H9 (cell line): ENCODE measurements at regions not wholly inside any gene's neighbourhood (a gene's known extent, or its start where the extent isn't known, plus 50 kb on each side); places are given as distances from the start of the nearest gene placed in this dataset.

Experiments
- DNase-seq: peaks from one replicate; pipeline ENCODE4 v3.0.0-alpha.2; 2017
- H2AFZ ChIP-seq: one replicate; pipeline ENCODE4 v1.6.1; 2013; ENCODE audit warnings: mild to moderate bottlenecking, low read length, control low read depth, moderate library complexity
- H2AK5ac ChIP-seq: 2 replicates; pipeline ENCODE4 v1.6.1; 2013; ENCODE audit warnings: low read length, control low read depth, mixed read lengths; ENCODE audit not compliant: insufficient read length
- H2BK120ac ChIP-seq: one replicate; pipeline ENCODE4 v1.6.1; 2013; ENCODE audit warnings: low read depth, mild to moderate bottlenecking, low read length, control low read depth, inconsistent platforms; ENCODE audit not compliant: poor library complexity, severe bottlenecking
- H2BK12ac ChIP-seq: 2 replicates; pipeline ENCODE4 v1.6.1; 2013; ENCODE audit warnings: low read length, control low read depth, mixed read lengths, low read depth; ENCODE audit not compliant: insufficient read length
- H2BK15ac ChIP-seq: 2 replicates; pipeline ENCODE4 v1.6.1; 2013; ENCODE audit warnings: low read depth, low read length, control low read depth
- H2BK20ac ChIP-seq: one replicate; pipeline ENCODE4 v1.6.1; 2013; ENCODE audit warnings: low read depth, mild to moderate bottlenecking, low read length, control low read depth, inconsistent platforms; ENCODE audit not compliant: poor library complexity, severe bottlenecking
- H2BK5ac ChIP-seq: 2 replicates; pipeline ENCODE4 v1.6.1; 2013; ENCODE audit warnings: low read length, control low read depth, mixed read lengths; ENCODE audit not compliant: insufficient read length
- H3K14ac ChIP-seq: 2 replicates; pipeline ENCODE4 v1.6.1; 2013; ENCODE audit warnings: low read length, control low read depth; ENCODE audit not compliant: insufficient read depth
- H3K18ac ChIP-seq: 2 replicates; pipeline ENCODE4 v1.6.1; 2013; ENCODE audit warnings: low read depth, mild to moderate bottlenecking, mixed read lengths, low read length, control low read depth; ENCODE audit not compliant: insufficient read length
- H3K23ac ChIP-seq: 2 replicates; pipeline ENCODE4 v1.6.1; 2013; ENCODE audit warnings: low read length, control low read depth, mixed read lengths, low read depth; ENCODE audit not compliant: insufficient read length
- H3K23me2 ChIP-seq: 2 replicates; pipeline ENCODE4 v1.6.1; 2013; ENCODE audit warnings: low read depth, mild to moderate bottlenecking, mixed read lengths, low read length, control low read depth; ENCODE audit not compliant: insufficient read length, poor library complexity, severe bottlenecking
- H3K27ac ChIP-seq: 2 replicates; pipeline ENCODE4 v1.5.1; 2013; ENCODE audit warnings: low read length, control low read depth, mixed read lengths, low read depth; ENCODE audit not compliant: insufficient read length
- H3K27me3 ChIP-seq: 2 replicates; pipeline ENCODE4 v1.6.1; 2013; ENCODE audit warnings: low read length, control low read depth, inconsistent platforms; ENCODE audit not compliant: insufficient read depth
- H3K4ac ChIP-seq: 2 replicates; pipeline ENCODE4 v1.6.1; 2013; ENCODE audit warnings: low read depth, mild to moderate bottlenecking, control low read depth, inconsistent platforms, low read length, moderate library complexity
- H3K4me1 ChIP-seq: 2 replicates; pipeline ENCODE4 v1.6.1; 2013; ENCODE audit warnings: low read length, control low read depth, inconsistent platforms; ENCODE audit not compliant: insufficient read depth
- H3K4me2 ChIP-seq: 2 replicates; pipeline ENCODE4 v1.6.1; 2013; ENCODE audit warnings: low read length, control low read depth, mixed read lengths; ENCODE audit not compliant: insufficient read length, insufficient read depth
- H3K56ac ChIP-seq: 2 replicates; pipeline ENCODE4 v1.6.1; 2013; ENCODE audit warnings: low read depth, mild to moderate bottlenecking, mixed read lengths, low read length, control low read depth; ENCODE audit not compliant: insufficient read length
- H3K79me1 ChIP-seq: 2 replicates; pipeline ENCODE4 v1.6.1; 2013; ENCODE audit warnings: low read depth, mild to moderate bottlenecking, moderate library complexity, low read length, control low read depth, inconsistent platforms; ENCODE audit not compliant: insufficient read depth, poor library complexity, severe bottlenecking
- H3K79me2 ChIP-seq: 2 replicates; pipeline ENCODE4 v1.6.1; 2013; ENCODE audit warnings: low read length, control low read depth, inconsistent platforms; ENCODE audit not compliant: insufficient read depth
- H3K9ac ChIP-seq: 2 replicates; pipeline ENCODE4 v1.6.1; 2013; ENCODE audit warnings: low read length, control low read depth, mixed read lengths; ENCODE audit not compliant: insufficient read length; ENCODE audit errors: extremely low read depth
- H3K9me3 ChIP-seq: one replicate; pipeline ENCODE4 v1.6.1; 2013; ENCODE audit warnings: low read depth, low read length, inconsistent platforms; ENCODE audit not compliant: control insufficient read depth
- H3T11ph ChIP-seq: one replicate; pipeline ENCODE4 v1.6.1; 2013; ENCODE audit warnings: mild to moderate bottlenecking, low read length, control low read depth, inconsistent platforms
- H4K20me1 ChIP-seq: one replicate; pipeline ENCODE4 v1.6.1; 2013; ENCODE audit not compliant: control insufficient read depth, insufficient read length, insufficient read depth
- H4K5ac ChIP-seq: 2 replicates; pipeline ENCODE4 v1.6.1; 2013; ENCODE audit warnings: low read depth, mild to moderate bottlenecking, mixed read lengths, low read length, control low read depth; ENCODE audit not compliant: insufficient read length
- H4K8ac ChIP-seq: replicated peaks from 2 replicates; pipeline ENCODE4 v1.6.1; 2013; ENCODE audit warnings: low read length, control low read depth, mixed read lengths, low read depth; ENCODE audit not compliant: insufficient read length
- H4K91ac ChIP-seq: 2 replicates; pipeline ENCODE4 v1.6.1; 2013; ENCODE audit warnings: low read depth, mild to moderate bottlenecking, moderate library complexity, mixed read lengths, low read length, control low read depth; ENCODE audit not compliant: insufficient read length
- H3K27ac Mint-ChIP-seq, 3 experiments: 2 replicates in 2 of 3; 3 replicates in 1 of 3; pipeline ENCODE4 v1.8.0; 2020 to 2021; ENCODE audit warnings: mixed read lengths in 3 of 3, mild to moderate bottlenecking in 1 of 3, moderate library complexity in 1 of 3
- H3K27me3 Mint-ChIP-seq: 2 replicates; pipeline ENCODE4 v1.8.0; 2021; ENCODE audit warnings: low read depth, mild to moderate bottlenecking, moderate library complexity, mixed read lengths
- H3K36me3 Mint-ChIP-seq, 3 experiments: 2 replicates in 2 of 3; 3 replicates in 1 of 3; pipeline ENCODE4 v1.8.0; 2020 to 2021; ENCODE audit warnings: low read depth in 3 of 3, mixed read lengths in 3 of 3; ENCODE audit not compliant: insufficient read depth in 1 of 3
- H3K4me1 Mint-ChIP-seq, 2 experiments: 2 replicates each; pipeline ENCODE4 v1.8.0; 2020; ENCODE audit warnings: mixed read lengths in 2 of 2
- H3K4me3 Mint-ChIP-seq, 2 experiments: 2 replicates in 1 of 2; 3 replicates in 1 of 2; pipeline ENCODE4 v1.8.0; 2020 to 2021; ENCODE audit warnings: mild to moderate bottlenecking in 2 of 2, mixed read lengths in 2 of 2, moderate library complexity in 1 of 2
- H3K9me3 Mint-ChIP-seq, 2 experiments: 2 replicates in 1 of 2; 3 replicates in 1 of 2; pipeline ENCODE4 v1.8.0; 2020; ENCODE audit warnings: mild to moderate bottlenecking in 2 of 2, mixed read lengths in 2 of 2, moderate library complexity in 1 of 2
- TF ChIP-seq, protein P1 (sequence below): fragments of 200-600 bp; sonication (generic); conservative IDR thresholded peaks from 3 replicates; pipeline ENCODE4 v1.8.0; 2021; ENCODE audit warnings: antibody characterized with exemption, mild to moderate bottlenecking

DNA sequence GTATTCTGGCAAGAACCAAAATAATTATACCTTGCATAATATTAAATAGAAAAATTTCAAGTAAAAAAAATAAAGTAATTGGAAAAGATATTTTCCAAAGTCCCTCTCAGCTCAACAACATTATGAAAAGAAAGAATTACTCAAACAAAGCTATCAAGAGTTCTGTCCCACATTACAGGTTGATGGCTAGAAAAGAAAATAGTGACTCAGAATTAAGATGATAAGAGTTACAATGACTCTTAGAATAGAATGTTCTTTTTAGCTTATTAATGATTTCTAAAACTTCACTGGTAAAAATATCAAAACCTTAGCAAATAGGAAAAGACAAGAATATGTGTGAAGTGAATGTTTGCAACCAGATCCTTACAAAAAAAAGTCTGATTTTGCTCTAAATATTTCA, 312.5 kb upstream of the PDGFD start:
- Histone ChIP-seq H3K56ac (no peak overlapping the region), H3K23ac (no peak overlapping the region), H3K4ac (no peak overlapping the region), H4K91ac (no peak overlapping the region), H4K5ac (no peak overlapping the region), H2BK20ac (no peak overlapping the region), H3T11ph (no peak overlapping the region), H3K79me1 (no peaks in the 10 kb centered on the region), H3K79me2 (no peaks in the 10 kb centered on the region), H4K20me1 (no peaks in the 10 kb centered on the region), H3K27ac (no peak overlapping the region), H3K4me2 (no peak overlapping the region), H4K8ac (no peak overlapping the region), H2BK5ac (no peak overlapping the region), H3K4me1 (no peaks in the 10 kb centered on the region), H3K9me3 (no peaks in the 10 kb centered on the region), H3K23me2 (no peaks in the 10 kb centered on the region), H2AFZ (no peak overlapping the region), H2BK12ac (no peak overlapping the region), H3K9ac (no peak overlapping the region), H3K14ac (no peak overlapping the region), H2BK15ac (no peak overlapping the region), H3K27me3 (no peaks in the 10 kb centered on the region), H3K18ac (no peak overlapping the region), H2BK120ac (no peak overlapping the region), H2AK5ac (no peak overlapping the region)
- no peak overlapping the region for H3K27ac Mint-ChIP-seq
- H3K9me3 Mint-ChIP-seq = peaks cover 4 to 7% of the 10 kb centered on the region in 2 experiments; a peak in 4 of 5 replicates
- no peak overlapping the region for H3K4me3 Mint-ChIP-seq
- H3K36me3 Mint-ChIP-seq = peaks cover 0 to 6% (median 4%) of the 10 kb centered on the region in 3 experiments; a peak in 5 of 7 replicates
- DNase-seq = no peak
- TF ChIP-seq, protein P1, sequence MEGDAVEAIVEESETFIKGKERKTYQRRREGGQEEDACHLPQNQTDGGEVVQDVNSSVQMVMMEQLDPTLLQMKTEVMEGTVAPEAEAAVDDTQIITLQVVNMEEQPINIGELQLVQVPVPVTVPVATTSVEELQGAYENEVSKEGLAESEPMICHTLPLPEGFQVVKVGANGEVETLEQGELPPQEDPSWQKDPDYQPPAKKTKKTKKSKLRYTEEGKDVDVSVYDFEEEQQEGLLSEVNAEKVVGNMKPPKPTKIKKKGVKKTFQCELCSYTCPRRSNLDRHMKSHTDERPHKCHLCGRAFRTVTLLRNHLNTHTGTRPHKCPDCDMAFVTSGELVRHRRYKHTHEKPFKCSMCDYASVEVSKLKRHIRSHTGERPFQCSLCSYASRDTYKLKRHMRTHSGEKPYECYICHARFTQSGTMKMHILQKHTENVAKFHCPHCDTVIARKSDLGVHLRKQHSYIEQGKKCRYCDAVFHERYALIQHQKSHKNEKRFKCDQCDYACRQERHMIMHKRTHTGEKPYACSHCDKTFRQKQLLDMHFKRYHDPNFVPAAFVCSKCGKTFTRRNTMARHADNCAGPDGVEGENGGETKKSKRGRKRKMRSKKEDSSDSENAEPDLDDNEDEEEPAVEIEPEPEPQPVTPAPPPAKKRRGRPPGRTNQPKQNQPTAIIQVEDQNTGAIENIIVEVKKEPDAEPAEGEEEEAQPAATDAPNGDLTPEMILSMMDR = no peak
- no peaks in the 10 kb centered on the region for H3K27me3 Mint-ChIP-seq
- H3K4me1 Mint-ChIP-seq = no peaks in the 10 kb centered on the region
